Left cardiac atrium (tissue), 4 donors: ENCODE measurements at regions not wholly inside any gene's neighbourhood (a gene's known extent, or its start where the extent isn't known, plus 50 kb on each side); places are given as distances from the start of the nearest gene placed in this dataset.
A peak's percentile ranks its signal among the peaks of the same experiment; 100 is the strongest.
"Not testable (repeated sequence)": the region's sequence is repeated elsewhere in the genome, so short reads cannot be mapped to it uniquely, and the experiment has no call there.

Experiments used
- ATAC-seq, 2 donors: fragments of 200-7000 bp; cut with Tn5 transposase; one replicate each; pipeline ENCODE4 v1.9.1; 2020; ENCODE audit warnings: mild to moderate bottlenecking in 2 of 2, moderate library complexity in 2 of 2
- DNase-seq: peaks from one replicate; pipeline ENCODE4 v3.0.0-alpha.2; 2020
- intact Hi-C, 2 donors: fragments of 100-400 bp; cut with DNase I; formaldehyde crosslinking; loops; one replicate each; pipeline versions ENCODE4 v1.14.1 to v1.15.1; 2022 to 2023
- donor health status: DM: no; HTN: yes; CAD: no.
- donor health status: DM: no; HTN: yes; CAD: no; lungs with severe emphysema.
- donor health status: DM: yes; HTN: yes; CAD: no.
- donor health status: Dilated cardiomyopathy.

GRCh38 chr17:77287432-77288068 is 146.8 kb downstream of the SEC14L1 start:
- DNase-seq, result peak; percentile 77
- intact Hi-C loops, result no loop called here
- ATAC-seq, result peak; percentile 68 to 72

GRCh38 chr17:77288115-77288619 is 147.4 kb downstream of the SEC14L1 start:
- intact Hi-C loops, result no loop called here
- DNase-seq, result no peak
- ATAC-seq, result no peak

- ATAC-seq, DNase-seq, intact Hi-C loops: not testable (repeated sequence)
These were observed 150.2 kb downstream of the SEC14L1 start for GRCh38 chr17:77290759-77291558.

GRCh38 chr17:77291591-77292386 is 151.0 kb downstream of the SEC14L1 start:
- ATAC-seq (no peak), DNase-seq (no peak)
- intact Hi-C loops, result no loop called here

GRCh38 chr17:77294761-77295160 is 154.0 kb downstream of the SEC14L1 start:
- ATAC-seq (no peak), DNase-seq (no peak)
- intact Hi-C loops, result no loop called here

- ATAC-seq (no peak), DNase-seq (no peak)
- intact Hi-C loops, result no loop called here
These were observed 154.6 kb downstream of the SEC14L1 start for GRCh38 chr17:77295241-77295853.

- DNase-seq, result no peak
- intact Hi-C loops, result no loop called here
- no peak for ATAC-seq
These were observed 156.1 kb downstream of the SEC14L1 start for GRCh38 chr17:77296769-77297409.

- ATAC-seq, result no peak
- no peak for DNase-seq
- intact Hi-C loops, result no loop called here
These were observed 157.2 kb downstream of the SEC14L1 start for GRCh38 chr17:77297693-77298666.

- no peak for DNase-seq
- ATAC-seq, result no peak
- intact Hi-C loops, result no loop called here
These were observed 158.0 kb downstream of the SEC14L1 start for GRCh38 chr17:77298811-77299210.

- DNase-seq (no peak), ATAC-seq (no peak)
- intact Hi-C loops, result no loop called here
These were observed 158.7 kb downstream of the SEC14L1 start for GRCh38 chr17:77299256-77300015.

- no peak for ATAC-seq
- intact Hi-C loops, result no loop called here
- DNase-seq, result no peak
These were observed 159.4 kb downstream of the SEC14L1 start for GRCh38 chr17:77300016-77300686.

- ATAC-seq (no peak), DNase-seq (no peak)
- intact Hi-C loops, result no loop called here
These were observed 161.0 kb downstream of the SEC14L1 start for GRCh38 chr17:77301694-77302266.

GRCh38 chr17:77302682-77303081 is 161.9 kb downstream of the SEC14L1 start:
- intact Hi-C loops, result no loop called here
- ATAC-seq (no peak), DNase-seq (no peak)

GRCh38 chr17:77303620-77304019 is 162.9 kb downstream of the SEC14L1 start:
- ATAC-seq, result no peak
- intact Hi-C loops, result no loop called here

GRCh38 chr17:77304051-77304745 is 163.4 kb downstream of the SEC14L1 start:
- intact Hi-C loops, result no loop called here
- ATAC-seq (no peak), DNase-seq (no peak)

More at GRCh38 chr17:77303620-77304019, 162.9 kb downstream of the SEC14L1 start:
- DNase-seq, result no peak
